Ovary (tissue), 3 donors: ENCODE measurements at regions not wholly inside any gene's neighbourhood (a gene's known extent, or its start where the extent isn't known, plus 50 kb on each side); places are given as distances from the start of the nearest gene placed in this dataset.

Experiments
- POLR2A ChIP-seq: fragments of 450-650 bp; IDR thresholded peaks from one replicate; pipeline ENCODE4 v1.6.1; 2017; ENCODE audit warnings: antibody characterized with exemption, mild to moderate bottlenecking, moderate library complexity
- TF ChIP-seq, protein P1 (sequence below), 3 donors: fragments of 450-650 bp in 2 of 3; fragments of 200-600 bp in 1 of 3; IDR thresholded peaks; one replicate each; pipeline versions ENCODE4 v1.5.1 to v1.8.0; 2016 to 2022; ENCODE audit warnings: antibody characterized with exemption in 3 of 3, mild to moderate bottlenecking in 1 of 3
- donor health status: DM: no; HTN: no; CAD: no.

- TF ChIP-seq, protein P1, sequence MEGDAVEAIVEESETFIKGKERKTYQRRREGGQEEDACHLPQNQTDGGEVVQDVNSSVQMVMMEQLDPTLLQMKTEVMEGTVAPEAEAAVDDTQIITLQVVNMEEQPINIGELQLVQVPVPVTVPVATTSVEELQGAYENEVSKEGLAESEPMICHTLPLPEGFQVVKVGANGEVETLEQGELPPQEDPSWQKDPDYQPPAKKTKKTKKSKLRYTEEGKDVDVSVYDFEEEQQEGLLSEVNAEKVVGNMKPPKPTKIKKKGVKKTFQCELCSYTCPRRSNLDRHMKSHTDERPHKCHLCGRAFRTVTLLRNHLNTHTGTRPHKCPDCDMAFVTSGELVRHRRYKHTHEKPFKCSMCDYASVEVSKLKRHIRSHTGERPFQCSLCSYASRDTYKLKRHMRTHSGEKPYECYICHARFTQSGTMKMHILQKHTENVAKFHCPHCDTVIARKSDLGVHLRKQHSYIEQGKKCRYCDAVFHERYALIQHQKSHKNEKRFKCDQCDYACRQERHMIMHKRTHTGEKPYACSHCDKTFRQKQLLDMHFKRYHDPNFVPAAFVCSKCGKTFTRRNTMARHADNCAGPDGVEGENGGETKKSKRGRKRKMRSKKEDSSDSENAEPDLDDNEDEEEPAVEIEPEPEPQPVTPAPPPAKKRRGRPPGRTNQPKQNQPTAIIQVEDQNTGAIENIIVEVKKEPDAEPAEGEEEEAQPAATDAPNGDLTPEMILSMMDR (IDR thresholded peaks at IDR 0.05): no peak
- TF ChIP-seq POLR2A: no peak
Measured at GRCh38 chr11:41579546-41579945, 120.1 kb upstream of the LRRC4C start.
